Liver (tissue), 8 donors: ENCODE measurements at regions not wholly inside any gene's neighbourhood (a gene's known extent, or its start where the extent isn't known, plus 50 kb on each side); places are given as distances from the start of the nearest gene placed in this dataset.

Source experiments
- DNase-seq: peaks from one replicate; pipeline ENCODE4 v3.0.0-alpha.2; 2017; ENCODE audit warnings: low spot score
- H3K27ac ChIP-seq, 2 donors: one replicate each; pipeline ENCODE4 v1.7.0; 2013; ENCODE audit warnings: inconsistent platforms in 2 of 2, low read length in 2 of 2, control low read depth in 1 of 2, low read depth in 1 of 2, mild to moderate bottlenecking in 1 of 2
- H3K27me3 ChIP-seq, 4 donors: one replicate each; pipeline versions ENCODE4 v1.6.1 to v1.7.0; 2013; ENCODE audit warnings: low read length in 3 of 4, inconsistent platforms in 1 of 4, mild to moderate bottlenecking in 1 of 4, moderate library complexity in 1 of 4; ENCODE audit not compliant: control insufficient read depth in 4 of 4, insufficient read depth in 4 of 4
- H3K36me3 ChIP-seq, 4 donors: one replicate each; pipeline versions ENCODE4 v1.6.1 to v1.7.0; 2013; ENCODE audit warnings: low read length in 3 of 4, mild to moderate bottlenecking in 3 of 4, low read depth in 1 of 4, moderate library complexity in 1 of 4; ENCODE audit not compliant: control insufficient read depth in 4 of 4, insufficient read depth in 3 of 4
- H3K4me1 ChIP-seq, 4 donors: one replicate each; pipeline versions ENCODE4 v1.6.1 to v1.7.0; 2013; ENCODE audit warnings: low read length in 3 of 4, mild to moderate bottlenecking in 3 of 4, moderate library complexity in 1 of 4; ENCODE audit not compliant: control insufficient read depth in 4 of 4, insufficient read depth in 4 of 4
- H3K4me3 ChIP-seq, 3 donors: one replicate each; pipeline versions ENCODE4 v1.6.1 to v1.7.0; 2013; ENCODE audit warnings: low read length in 3 of 3, control low read depth in 1 of 3, low read depth in 1 of 3, mild to moderate bottlenecking in 1 of 3
- H3K9ac ChIP-seq, 2 donors: one replicate each; pipeline ENCODE4 v1.7.0; 2013; ENCODE audit warnings: low read length in 2 of 2, mild to moderate bottlenecking in 2 of 2, moderate library complexity in 2 of 2, control low read depth in 1 of 2, low read depth in 1 of 2
- H3K9me3 ChIP-seq, 4 donors: one replicate each; pipeline versions ENCODE4 v1.6.1 to v1.7.0; 2013; ENCODE audit warnings: low read length in 3 of 4; ENCODE audit not compliant: control insufficient read depth in 4 of 4
- ATF3 ChIP-seq: IDR thresholded peaks from 2 replicates; pipeline ENCODE4 v1.6.1; 2016; ENCODE audit warnings: antibody characterized with exemption
- CTCF ChIP-seq: fragments of 150-350 bp; IDR thresholded peaks from 2 replicates; pipeline ENCODE4 v1.5.1; 2017; ENCODE audit warnings: improper control_type of control experiment, low read depth, low read length; ENCODE audit not compliant: missing input control
- FOXA1 ChIP-seq: IDR thresholded peaks from 2 replicates; pipeline ENCODE4 v1.6.1; 2016; ENCODE audit warnings: antibody characterized with exemption
- FOXA2 ChIP-seq: IDR thresholded peaks from 2 replicates; pipeline ENCODE4 v1.6.1; 2016; ENCODE audit warnings: antibody characterized with exemption
- GABPA ChIP-seq, 2 donors: IDR thresholded peaks in 1 of 2; conservative IDR thresholded peaks in 1 of 2; 2 replicates each; pipeline ENCODE4 v1.6.1; 2016; ENCODE audit warnings: antibody characterized with exemption in 2 of 2, mild to moderate bottlenecking in 1 of 2, moderate library complexity in 1 of 2
- HNF4A ChIP-seq, 2 donors: conservative IDR thresholded peaks; 2 replicates each; pipeline ENCODE4 v1.6.1; 2016; ENCODE audit warnings: antibody characterized with exemption in 2 of 2, mild to moderate bottlenecking in 2 of 2
- HNF4G ChIP-seq: IDR thresholded peaks from 2 replicates; pipeline ENCODE4 v1.6.1; 2016; ENCODE audit warnings: antibody characterized with exemption
- NR2F2 ChIP-seq: IDR thresholded peaks from 2 replicates; pipeline ENCODE4 v1.6.1; 2016; ENCODE audit warnings: antibody characterized with exemption
- RAD21 ChIP-seq, 2 donors: IDR thresholded peaks; 2 replicates each; pipeline ENCODE4 v1.6.1; 2016; ENCODE audit warnings: antibody characterized with exemption in 2 of 2, mild to moderate bottlenecking in 2 of 2
- REST ChIP-seq: IDR thresholded peaks from 2 replicates; pipeline ENCODE4 v1.6.1; 2016; ENCODE audit warnings: antibody characterized with exemption, mild to moderate bottlenecking
- TAF1 ChIP-seq: conservative IDR thresholded peaks from 2 replicates; pipeline ENCODE4 v1.6.1; 2016; ENCODE audit warnings: antibody characterized with exemption, mild to moderate bottlenecking
- WGBS: extraction: QIAGEN DNeasy Blood & Tissue Kit; methylation state at CpG from one replicate; pipeline ENCODE4 v1.1.7; 2013; 5-methylcytosine and 5-hydroxymethylcytosine counted together
- TF ChIP-seq, protein P1 (sequence below): IDR thresholded peaks from 2 replicates; pipeline ENCODE4 v1.6.1; 2016; ENCODE audit warnings: antibody characterized with exemption
- donor health status: healthy.
- donor health status: healthy.
- donor health status: healthy.
- donor health status: healthy.
- donor health status: healthy.

GRCh38 chr7:17716816-17717215 is 223.5 kb downstream of the SNX13 start:
- no peak overlapping the region for H3K4me3 ChIP-seq
- H3K9me3 ChIP-seq = no peaks in the 10 kb centered on the region
- no peak for DNase-seq
- 73% methylated on average over 2 of the region's 2 CpGs for WGBS
- TF ChIP-seq, protein P1, sequence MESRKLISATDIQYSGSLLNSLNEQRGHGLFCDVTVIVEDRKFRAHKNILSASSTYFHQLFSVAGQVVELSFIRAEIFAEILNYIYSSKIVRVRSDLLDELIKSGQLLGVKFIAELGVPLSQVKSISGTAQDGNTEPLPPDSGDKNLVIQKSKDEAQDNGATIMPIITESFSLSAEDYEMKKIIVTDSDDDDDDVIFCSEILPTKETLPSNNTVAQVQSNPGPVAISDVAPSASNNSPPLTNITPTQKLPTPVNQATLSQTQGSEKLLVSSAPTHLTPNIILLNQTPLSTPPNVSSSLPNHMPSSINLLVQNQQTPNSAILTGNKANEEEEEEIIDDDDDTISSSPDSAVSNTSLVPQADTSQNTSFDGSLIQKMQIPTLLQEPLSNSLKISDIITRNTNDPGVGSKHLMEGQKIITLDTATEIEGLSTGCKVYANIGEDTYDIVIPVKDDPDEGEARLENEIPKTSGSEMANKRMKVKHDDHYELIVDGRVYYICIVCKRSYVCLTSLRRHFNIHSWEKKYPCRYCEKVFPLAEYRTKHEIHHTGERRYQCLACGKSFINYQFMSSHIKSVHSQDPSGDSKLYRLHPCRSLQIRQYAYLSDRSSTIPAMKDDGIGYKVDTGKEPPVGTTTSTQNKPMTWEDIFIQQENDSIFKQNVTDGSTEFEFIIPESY = no peak
- TF ChIP-seq HNF4G = no peak
- TF ChIP-seq REST = no peak
- TF ChIP-seq ATF3 = no peak
- H3K27ac ChIP-seq = no peak overlapping the region
- H3K36me3 ChIP-seq = no peaks in the 10 kb centered on the region
- no peaks in the 10 kb centered on the region for H3K27me3 ChIP-seq
- H3K9ac ChIP-seq = no peak overlapping the region
- no peaks in the 10 kb centered on the region for H3K4me1 ChIP-seq

DNA sequence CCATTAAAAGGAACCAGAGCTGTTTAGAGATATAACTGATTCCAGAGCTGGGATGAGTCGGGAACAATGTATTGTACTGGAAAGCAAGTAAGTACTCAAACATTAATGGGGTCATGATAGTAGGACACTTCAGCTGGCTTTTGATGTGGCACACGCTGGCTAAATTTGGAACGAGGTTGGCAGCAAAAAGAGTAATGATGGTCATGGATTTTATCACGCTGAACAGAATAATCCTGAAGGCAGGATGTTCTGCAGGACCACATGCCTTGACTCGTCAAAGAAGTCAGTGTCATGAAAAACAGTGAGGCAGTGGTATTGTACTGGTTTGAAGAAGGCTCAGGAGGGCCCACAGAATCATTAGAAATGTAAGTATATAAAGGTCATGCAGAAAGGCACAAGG is 220.3 kb downstream of the SNX13 start:
- Histone ChIP-seq H3K4me1 (peaks cover 0 to 4% (median 1%) of the 10 kb centered on the region in 4 donors), H3K36me3 (no peaks in the 10 kb centered on the region), H3K9ac (no peak overlapping the region), H3K9me3 (no peaks in the 10 kb centered on the region), H3K27ac (no peak overlapping the region), H3K27me3 (no peaks in the 10 kb centered on the region), H3K4me3 (no peak overlapping the region)
- no peak for DNase-seq
- WGBS = 86% methylated on average over 5 of the region's 5 CpGs
- TF ChIP-seq HNF4A (conservative IDR thresholded peaks at IDR 0.05) = no peak

DNA sequence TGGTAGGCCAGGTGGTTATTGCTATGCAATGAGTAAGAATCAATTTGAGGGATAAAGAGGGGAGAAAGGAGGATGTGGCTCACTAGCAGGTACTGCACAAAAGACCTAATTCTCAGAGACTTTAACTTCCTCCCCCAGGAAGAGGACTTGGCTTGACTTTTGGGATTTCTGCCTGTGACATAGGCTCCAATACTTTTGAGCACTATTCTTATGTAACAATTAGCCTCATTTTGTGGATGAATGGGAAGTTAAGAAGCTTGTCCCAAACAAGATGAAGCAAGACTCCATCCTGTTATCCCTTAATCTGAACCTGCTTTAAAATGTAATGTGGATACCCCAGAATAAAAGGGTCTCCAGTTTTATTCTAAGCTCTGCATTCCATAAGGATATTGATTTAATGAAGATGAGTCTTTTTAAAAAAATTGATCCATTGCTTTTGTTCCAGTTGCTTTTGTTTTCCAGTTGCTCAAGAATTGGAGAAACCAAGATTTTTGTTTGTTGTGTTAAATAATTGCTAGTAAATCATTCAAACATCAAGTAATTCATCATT is 218.5 kb downstream of the SNX13 start:
- Histone ChIP-seq H3K9me3 (no peaks in the 10 kb centered on the region), H3K27me3 (peaks cover 0 to 5% (median 0%) of the 10 kb centered on the region in 4 donors), H3K9ac (no peak overlapping the region), H3K4me1 (peaks cover 0 to 4% (median 1%) of the 10 kb centered on the region in 4 donors), H3K36me3 (no peaks in the 10 kb centered on the region), H3K27ac (no peak overlapping the region), H3K4me3 (no peak overlapping the region)
- no peak for DNase-seq
- no peak for TF ChIP-seq NR2F2
- TF ChIP-seq FOXA1 = no peak

GRCh38 chr7:17722798-17723197 is 217.5 kb downstream of the SNX13 start:
- Histone ChIP-seq H3K4me3 (no peak overlapping the region), H3K9me3 (no peaks in the 10 kb centered on the region), H3K9ac (no peak overlapping the region), H3K27me3 (peaks cover 0 to 5% (median 0%) of the 10 kb centered on the region in 4 donors), H3K36me3 (no peaks in the 10 kb centered on the region), H3K4me1 (peaks cover 0 to 4% (median 1%) of the 10 kb centered on the region in 4 donors), H3K27ac (no peak overlapping the region)
- 54% methylated on average over 2 of the region's 2 CpGs for WGBS
- DNase-seq = no peak
- TF ChIP-seq CTCF (no peak), RAD21 (IDR thresholded peaks at IDR 0.05) (no peak), GABPA (IDR thresholded peaks at IDR 0.05 in 1 of 2, conservative IDR thresholded peaks at IDR 0.05 in 1 of 2) (no peak), HNF4G (no peak), FOXA2 (no peak), TAF1 (no peak), ATF3 (no peak)
- TF ChIP-seq, protein P1 = no peak
